PFSK-1 (cell line): ENCODE measurements at regions not wholly inside any gene's neighbourhood (a gene's known extent, or its start where the extent isn't known, plus 50 kb on each side); places are given as distances from the start of the nearest gene placed in this dataset.

Source experiments
- POLR2AphosphoS5 ChIP-seq: IDR thresholded peaks from 2 replicates; pipeline ENCODE4 v1.6.1; 2012; ENCODE audit warnings: low read depth, mild to moderate bottlenecking, control low read depth, low read length, moderate library complexity
- REST ChIP-seq, 2 experiments: IDR thresholded peaks; 2 replicates each; pipeline versions ENCODE4 v1.6.1 to v1.8.0; 2011 to 2012; ENCODE audit warnings: low read depth in 2 of 2, low read length in 2 of 2, control low read depth in 1 of 2, inconsistent platforms in 1 of 2, mild to moderate bottlenecking in 1 of 2, moderate library complexity in 1 of 2; ENCODE audit not compliant: insufficient read depth in 1 of 2
- SIN3A ChIP-seq: IDR thresholded peaks from 2 replicates; pipeline ENCODE4 v1.6.1; 2012; ENCODE audit warnings: mild to moderate bottlenecking, low read length, moderate library complexity, borderline replicate concordance; ENCODE audit not compliant: insufficient read depth
- TAF1 ChIP-seq: IDR thresholded peaks from 2 replicates; pipeline ENCODE4 v1.6.1; 2012; ENCODE audit warnings: low read length, control low read depth, borderline replicate concordance; ENCODE audit not compliant: insufficient read depth

- TF ChIP-seq TAF1 (no peak), POLR2AphosphoS5 (no peak), SIN3A (no peak), REST (IDR thresholded peaks at IDR 0.05; ENCODE audit: insufficient read depth in 1 of 2, low read depth in 2 of 2, low read length in 2 of 2) (no peak)
Observed at GRCh38 chr10:42924484-42924883, 141.9 kb downstream of the BMS1 start.
